Activated CD4-positive, alpha-beta T cell treated with anti-CD3 and anti-CD28 coated beads, Interleukin-2, amount 10 ng/mL, durations not matched to agents 7 days and 5 days (primary cell): ENCODE measurements at regions not wholly inside any gene's neighbourhood (a gene's known extent, or its start where the extent isn't known, plus 50 kb on each side); places are given as distances from the start of the nearest gene placed in this dataset.

ENCODE experiments used
- CTCF ChIA-PET: fragments of 350-600 bp; sonication (Branson Sonifier 250); formaldehyde crosslinking; loops from one replicate; lab custom pipeline; 2021; ENCODE audit warnings: antibody characterized with exemption; lab: Charles Lee
- POLR2A ChIA-PET: fragments of 350-600 bp; sonication (Branson Sonifier 250); formaldehyde crosslinking; loops from one replicate; lab custom pipeline; 2021; ENCODE audit warnings: antibody characterized with exemption; lab: Charles Lee
- DNase-seq: peaks from one replicate; pipeline ENCODE4 v3.0.0-alpha.2; 2020
- H3K27ac Mint-ChIP-seq: one replicate; pipeline ENCODE4 v1.8.0; 2021; ENCODE audit warnings: mild to moderate bottlenecking, moderate library complexity, mixed read lengths
- H3K27me3 Mint-ChIP-seq: one replicate; pipeline ENCODE4 v1.8.0; 2021; ENCODE audit warnings: mixed read lengths
- H3K36me3 Mint-ChIP-seq: one replicate; pipeline ENCODE4 v1.8.0; 2021; ENCODE audit warnings: low read depth, mixed read lengths
- H3K4me1 Mint-ChIP-seq: one replicate; pipeline ENCODE4 v1.8.0; 2021; ENCODE audit warnings: mixed read lengths
- H3K4me3 Mint-ChIP-seq: one replicate; pipeline ENCODE4 v1.8.0; 2021; ENCODE audit warnings: mild to moderate bottlenecking, moderate library complexity, mixed read lengths
- H3K9me3 Mint-ChIP-seq: one replicate; pipeline ENCODE4 v1.8.0; 2021; ENCODE audit warnings: mixed read lengths

GRCh38 chr6:109315341-109316110 is 66.7 kb downstream of the CD164 start:
- CTCF ChIA-PET, result no interaction called here
- H3K27ac Mint-ChIP-seq, result no peak overlapping the region

GRCh38 chr6:109314313-109314712 is 68.0 kb downstream of the CD164 start:
- no peak overlapping the region for H3K4me3 Mint-ChIP-seq
- no peaks in the 10 kb centered on the region for H3K4me1 Mint-ChIP-seq
- H3K27ac Mint-ChIP-seq, result no peak overlapping the region
- ChIA-PET CTCF (no interaction called here), POLR2A (no interaction called here)
- DNase-seq, result no peak
- H3K27me3 Mint-ChIP-seq, result peaks cover 2% of the 10 kb centered on the region
- peaks cover 3% of the 10 kb centered on the region for H3K36me3 Mint-ChIP-seq
- H3K9me3 Mint-ChIP-seq, result no peaks in the 10 kb centered on the region

More at GRCh38 chr6:109315341-109316110, 66.7 kb downstream of the CD164 start:
- Mint-ChIP-seq H3K4me1 (no peaks in the 10 kb centered on the region), H3K4me3 (no peak overlapping the region), H3K27me3 (no peaks in the 10 kb centered on the region), H3K9me3 (no peaks in the 10 kb centered on the region), H3K36me3 (no peaks in the 10 kb centered on the region)
- DNase-seq, result no peak
- POLR2A ChIA-PET, result no interaction called here

GRCh38 chr6:109313139-109313538 is 69.1 kb downstream of the CD164 start:
- CTCF ChIA-PET, result interaction anchor here (0.6 to 1.7 kb wide), 2 partner anchors 10 to 1631 kb away, joined by 4 to 5 read pairs; no protein-coding TSS in a partner anchor
- Mint-ChIP-seq H3K36me3 (peaks cover 3% of the 10 kb centered on the region), H3K27me3 (peaks cover 2% of the 10 kb centered on the region), H3K9me3 (no peaks in the 10 kb centered on the region), H3K4me1 (no peaks in the 10 kb centered on the region), H3K27ac (no peak overlapping the region), H3K4me3 (no peak overlapping the region)
- DNase-seq, result no peak
- POLR2A ChIA-PET, result no interaction called here

- DNase-seq, result no peak
- no peak overlapping the region for H3K4me3 Mint-ChIP-seq
- H3K36me3 Mint-ChIP-seq, result peaks cover 3% of the 10 kb centered on the region
- no peak overlapping the region for H3K27ac Mint-ChIP-seq
- ChIA-PET CTCF (interaction anchor here (1.0 to 1.8 kb wide), 2 partner anchors 10 to 24 kb away, joined by 3 to 5 read pairs; no protein-coding TSS in a partner anchor), POLR2A (interaction anchor here (0.5 kb wide), 1 partner anchor 9 kb away, joined by 3 read pairs; no protein-coding TSS in a partner anchor)
- peaks cover 2% of the 10 kb centered on the region for H3K27me3 Mint-ChIP-seq
- no peaks in the 10 kb centered on the region for H3K9me3 Mint-ChIP-seq
- H3K4me1 Mint-ChIP-seq, result no peaks in the 10 kb centered on the region
These were observed 70.8 kb downstream of the CD164 start for GRCh38 chr6:109311471-109311870.

GRCh38 chr6:109309917-109310316 is 72.3 kb downstream of the CD164 start:
- no peak overlapping the region for H3K4me3 Mint-ChIP-seq

DNA sequence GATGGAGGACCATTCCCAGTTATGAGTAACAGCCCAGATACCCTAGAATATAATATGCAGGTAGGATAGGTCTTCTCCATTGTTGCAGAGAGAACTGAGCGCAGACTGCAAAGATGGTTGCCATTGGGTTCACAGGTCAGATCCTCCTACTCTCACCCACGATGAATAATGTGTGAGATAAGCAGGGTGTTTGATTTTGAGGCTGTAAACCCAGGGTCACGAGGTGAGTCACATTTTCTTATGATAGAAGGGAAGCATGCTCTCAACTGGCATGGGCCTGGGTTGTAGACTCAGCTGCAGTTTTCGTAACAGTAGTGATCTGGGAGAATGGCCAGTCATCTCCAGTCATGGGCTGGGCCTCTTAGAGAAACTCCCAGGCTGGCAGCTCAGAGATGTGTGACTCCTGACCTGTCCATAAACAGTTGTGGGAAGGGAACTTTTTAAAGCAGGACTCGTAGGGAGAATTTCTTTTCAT is 74.2 kb downstream of the CD164 start:
- Mint-ChIP-seq H3K27ac (no peak overlapping the region), H3K9me3 (no peaks in the 10 kb centered on the region), H3K4me1 (peaks cover 13% of the 10 kb centered on the region), H3K27me3 (peaks cover 2% of the 10 kb centered on the region), H3K36me3 (peaks cover 3% of the 10 kb centered on the region), H3K4me3 (no peak overlapping the region)
- CTCF ChIA-PET, result interaction anchor here (0.6 kb wide), 1 partner anchor 120 kb away, joined by 3 read pairs; no protein-coding TSS in a partner anchor
- POLR2A ChIA-PET, result no interaction called here
- no peak for DNase-seq

More at GRCh38 chr6:109309917-109310316, 72.3 kb downstream of the CD164 start:
- POLR2A ChIA-PET, result interaction anchor here (0.6 kb wide), 1 partner anchor 149 kb away, joined by 3 read pairs; no protein-coding TSS in a partner anchor
- peaks cover 3% of the 10 kb centered on the region for H3K36me3 Mint-ChIP-seq
- no peak overlapping the region for H3K27ac Mint-ChIP-seq
- no peak for DNase-seq
- H3K9me3 Mint-ChIP-seq, result no peaks in the 10 kb centered on the region
- peaks cover 2% of the 10 kb centered on the region for H3K4me1 Mint-ChIP-seq
- H3K27me3 Mint-ChIP-seq, result peaks cover 2% of the 10 kb centered on the region
- CTCF ChIA-PET, result no interaction called here

- no peak overlapping the region for H3K27ac Mint-ChIP-seq
- H3K27me3 Mint-ChIP-seq, result peaks cover 2% of the 10 kb centered on the region
- POLR2A ChIA-PET, result no interaction called here
- H3K4me3 Mint-ChIP-seq, result no peak overlapping the region
- peaks cover 13% of the 10 kb centered on the region for H3K4me1 Mint-ChIP-seq
- DNase-seq, result no peak
- H3K36me3 Mint-ChIP-seq, result peaks cover 3% of the 10 kb centered on the region
- CTCF ChIA-PET, result interaction anchor here (1.1 kb wide), 1 partner anchor 78 kb away, joined by 3 read pairs; no protein-coding TSS in a partner anchor
- H3K9me3 Mint-ChIP-seq, result no peaks in the 10 kb centered on the region
These were observed 75.5 kb downstream of the CD164 start for GRCh38 chr6:109306733-109307132.

DNA sequence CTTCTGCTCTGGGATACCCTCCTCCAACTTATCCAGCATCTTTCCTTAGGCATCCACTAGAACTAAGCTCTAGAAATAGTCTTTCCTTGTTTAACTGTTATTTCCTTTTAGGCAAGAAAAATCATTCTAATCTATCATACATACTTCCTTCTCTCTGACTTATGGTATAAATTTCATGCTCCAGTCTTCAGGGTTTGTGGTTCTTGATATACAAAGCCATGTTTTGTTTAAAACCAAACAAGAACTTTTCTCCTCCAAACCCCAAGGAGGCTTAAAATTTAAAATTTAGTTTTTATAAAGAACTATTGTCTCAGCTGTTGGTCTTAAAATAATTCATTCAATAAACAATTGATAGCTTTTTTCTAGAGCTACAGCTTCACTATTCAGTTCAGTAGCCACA is 77.2 kb downstream of the CD164 start:
- POLR2A ChIA-PET, result no interaction called here
- Mint-ChIP-seq H3K27ac (no peak overlapping the region), H3K4me1 (peaks cover 13% of the 10 kb centered on the region)

DNA sequence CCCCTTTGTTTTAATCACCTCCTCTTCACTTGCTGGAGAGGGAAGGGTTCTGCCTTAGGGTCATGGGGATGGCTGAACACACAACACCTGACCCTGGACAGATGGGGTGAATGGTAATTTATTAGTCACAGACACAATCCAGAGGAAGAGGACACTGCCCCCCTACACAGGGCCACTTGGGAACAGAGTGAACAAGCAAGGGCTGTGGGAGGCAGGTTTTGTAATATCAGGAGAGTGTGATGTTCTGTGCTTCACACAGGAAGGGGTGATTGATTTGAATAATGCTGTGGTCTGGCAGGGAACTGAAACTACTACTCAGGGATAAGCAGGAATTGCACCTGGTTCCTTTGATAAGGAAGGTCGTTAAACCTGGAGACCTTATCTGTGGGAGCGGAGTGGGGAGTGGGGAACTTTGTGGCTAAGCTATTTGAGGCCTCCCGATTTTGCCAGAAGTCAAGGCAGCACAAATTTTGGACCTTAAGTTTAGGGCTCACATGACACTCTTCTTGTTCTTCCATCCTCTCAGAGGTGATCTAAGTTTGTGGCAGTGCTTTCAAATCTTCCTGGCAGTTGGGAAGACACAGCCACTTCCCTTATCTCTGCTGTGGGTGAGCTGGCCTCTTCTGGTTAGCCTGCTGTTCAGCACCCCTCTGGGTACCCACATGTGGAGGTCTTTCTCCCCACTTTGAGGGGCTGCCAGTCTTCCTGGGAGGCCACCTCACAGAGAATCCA is 77.8 kb downstream of the CD164 start:
- POLR2A ChIA-PET, result no interaction called here
- peaks cover 13% of the 10 kb centered on the region for H3K4me1 Mint-ChIP-seq
- no peak overlapping the region for H3K4me3 Mint-ChIP-seq
- CTCF ChIA-PET, result interaction anchor here (1.6 kb wide), 1 partner anchor 8 kb away, joined by 5 read pairs; no protein-coding TSS in a partner anchor
- no peak overlapping the region for H3K27ac Mint-ChIP-seq
- H3K9me3 Mint-ChIP-seq, result no peaks in the 10 kb centered on the region
- H3K36me3 Mint-ChIP-seq, result no peaks in the 10 kb centered on the region
- no peak for DNase-seq
- H3K27me3 Mint-ChIP-seq, result peaks cover 3% of the 10 kb centered on the region

More for the DNA sequence above, 77.2 kb downstream of the CD164 start:
- CTCF ChIA-PET, result interaction anchor here (0.6 kb wide), 1 partner anchor 33 kb away, joined by 3 read pairs; no protein-coding TSS in a partner anchor
- no peak for DNase-seq
- Mint-ChIP-seq H3K36me3 (peaks cover under 1% of the 10 kb centered on the region), H3K27me3 (peaks cover 3% of the 10 kb centered on the region), H3K4me3 (no peak overlapping the region), H3K9me3 (no peaks in the 10 kb centered on the region)

GRCh38 chr6:109303640-109304283 is 78.5 kb downstream of the CD164 start:
- no peak for DNase-seq
- Mint-ChIP-seq H3K4me1 (peaks cover 13% of the 10 kb centered on the region), H3K27ac (no peak overlapping the region), H3K36me3 (no peaks in the 10 kb centered on the region), H3K4me3 (no peak overlapping the region), H3K27me3 (peaks cover 3% of the 10 kb centered on the region), H3K9me3 (no peaks in the 10 kb centered on the region)
- CTCF ChIA-PET, result interaction anchor here (1.6 kb wide), 1 partner anchor 9 kb away, joined by 5 read pairs; no protein-coding TSS in a partner anchor
- POLR2A ChIA-PET, result no interaction called here

- POLR2A ChIA-PET, result no interaction called here
- Mint-ChIP-seq H3K27me3 (peaks cover 3% of the 10 kb centered on the region), H3K4me3 (no peak overlapping the region)
These were observed 79.1 kb downstream of the CD164 start for GRCh38 chr6:109303164-109303563.

GRCh38 chr6:109302176-109302575 is 80.1 kb downstream of the CD164 start:
- Mint-ChIP-seq H3K27me3 (peaks cover 3% of the 10 kb centered on the region), H3K9me3 (no peaks in the 10 kb centered on the region), H3K36me3 (no peaks in the 10 kb centered on the region), H3K4me1 (peaks cover 13% of the 10 kb centered on the region), H3K27ac (no peak overlapping the region), H3K4me3 (no peak overlapping the region)
- DNase-seq, result no peak
- CTCF ChIA-PET, result interaction anchor here (2.0 to 2.2 kb wide), 2 partner anchors 9 to 81 kb away, joined by 5 to 7 read pairs; no protein-coding TSS in a partner anchor
- POLR2A ChIA-PET, result interaction anchor here (0.6 kb wide), 1 partner anchor 10 kb away, joined by 3 read pairs; no protein-coding TSS in a partner anchor

More at GRCh38 chr6:109303164-109303563, 79.1 kb downstream of the CD164 start:
- Mint-ChIP-seq H3K4me1 (peaks cover 13% of the 10 kb centered on the region), H3K9me3 (no peaks in the 10 kb centered on the region), H3K27ac (no peak overlapping the region), H3K36me3 (no peaks in the 10 kb centered on the region)
- no peak for DNase-seq
- CTCF ChIA-PET, result interaction anchor here (0.7 to 1.6 kb wide), 2 partner anchors 10 to 54 kb away, joined by 3 to 5 read pairs; no protein-coding TSS in a partner anchor
